NOMO-1 treated with DMSO at 0.1 percent for 48 hours (cell line): ENCODE measurements at regions not wholly inside any gene's neighbourhood (a gene's known extent, or its start where the extent isn't known, plus 50 kb on each side); places are given as distances from the start of the nearest gene placed in this dataset.
"Not testable (repeated sequence)": the region's sequence is repeated elsewhere in the genome, so short reads cannot be mapped to it uniquely, and the experiment has no call there.

Experiments
- DNase-seq: peaks from one replicate; lab custom pipeline; 2025; ENCODE audit not compliant: unreplicated experiment; lab: John Stamatoyannopoulos, UW

DNA sequence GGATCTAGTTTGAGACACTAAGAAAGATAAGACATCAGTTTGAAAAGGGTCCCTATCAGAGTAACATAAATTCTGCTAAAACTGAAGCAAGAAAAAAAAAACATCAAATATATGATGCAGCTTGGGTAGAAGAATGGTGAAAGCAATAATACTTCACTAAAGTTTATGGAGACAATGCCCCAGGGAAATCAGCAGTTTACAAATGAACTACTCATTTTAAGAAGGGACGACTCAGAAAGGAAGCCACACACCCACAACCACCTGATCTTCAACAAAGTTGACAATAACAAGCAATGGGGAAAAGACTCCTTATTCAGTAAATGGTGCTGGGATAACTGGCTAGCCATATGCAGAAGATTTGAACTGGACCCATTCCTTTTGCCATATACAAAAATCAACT lies 143.5 kb downstream of the TPBG start:
- no peak for DNase-seq

DNA sequence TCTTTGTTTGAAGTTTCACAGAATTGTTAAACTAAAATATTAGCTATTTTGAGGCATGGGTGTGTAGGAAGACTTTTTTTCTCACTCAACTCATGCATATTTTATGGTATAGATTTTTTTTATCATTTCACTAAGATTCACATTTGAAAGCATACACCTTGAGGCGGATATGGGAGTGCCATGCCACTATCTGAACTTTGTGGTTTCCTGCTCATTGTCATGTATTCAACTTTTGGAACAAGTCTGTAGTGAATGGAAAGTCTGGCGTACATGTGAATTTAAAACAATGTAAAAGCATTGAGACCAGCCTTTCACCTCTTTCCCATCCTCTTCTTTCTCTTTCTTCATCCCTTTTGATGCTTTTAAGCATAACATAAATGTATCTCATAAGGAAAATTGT lies 147.9 kb downstream of the TPBG start:
- DNase-seq = no peak

DNA sequence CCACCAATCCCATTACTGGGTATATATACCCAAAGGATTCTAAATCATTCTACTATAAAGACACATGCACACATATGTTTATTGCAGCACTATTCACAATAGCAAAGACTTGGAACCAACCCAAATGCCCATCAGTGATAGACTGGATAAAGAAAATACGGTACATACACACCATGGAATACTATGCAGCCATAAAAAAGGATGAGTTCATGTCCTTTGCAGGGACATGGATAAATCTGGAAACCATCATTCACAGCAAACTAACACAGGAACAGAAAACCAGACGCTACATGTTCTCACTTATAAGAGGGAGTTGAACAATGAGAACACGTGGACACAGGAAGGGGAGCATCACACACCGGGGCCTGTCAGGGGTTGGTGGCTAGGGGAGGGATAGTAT lies 154.3 kb downstream of the TPBG start:
- DNase-seq = not testable (repeated sequence)

DNA sequence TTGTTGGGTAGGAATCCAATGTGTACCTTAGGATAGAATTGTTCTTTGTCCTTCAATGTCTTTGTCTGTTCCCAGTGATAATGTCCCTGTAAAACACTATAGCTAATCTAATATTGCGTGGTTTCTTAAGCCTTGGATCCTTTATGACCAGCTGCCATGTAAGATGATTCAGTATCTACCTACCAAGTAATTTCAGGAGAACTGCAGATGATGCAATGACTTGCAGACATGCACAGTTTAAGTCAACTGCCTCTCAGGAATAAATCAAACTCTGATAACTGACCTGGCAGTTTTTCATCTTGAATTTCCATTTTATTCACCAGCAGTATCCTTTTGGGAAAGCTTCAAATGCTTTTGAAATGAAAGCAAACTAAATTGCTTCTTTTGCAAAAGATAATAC lies 157.8 kb downstream of the TPBG start:
- DNase-seq = no peak

DNA sequence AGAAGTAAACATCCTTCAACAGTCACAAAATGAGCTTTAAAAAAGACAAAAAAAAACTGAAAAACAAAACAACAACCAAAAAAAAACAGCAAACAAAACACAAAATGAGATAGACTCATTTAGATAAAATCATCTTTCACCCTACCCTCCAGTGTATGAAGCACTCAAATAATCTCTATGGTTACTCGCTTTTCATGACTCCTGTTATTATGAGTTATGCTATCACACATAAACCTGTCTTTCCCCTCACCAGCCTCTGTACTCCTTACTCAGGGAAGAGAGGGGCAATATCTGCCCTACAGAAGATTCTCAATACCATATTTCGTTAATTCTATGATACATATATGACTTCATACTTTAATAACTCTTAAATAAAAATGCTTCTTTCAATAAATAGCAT lies 158.2 kb downstream of the TPBG start:
- no peak for DNase-seq

DNA sequence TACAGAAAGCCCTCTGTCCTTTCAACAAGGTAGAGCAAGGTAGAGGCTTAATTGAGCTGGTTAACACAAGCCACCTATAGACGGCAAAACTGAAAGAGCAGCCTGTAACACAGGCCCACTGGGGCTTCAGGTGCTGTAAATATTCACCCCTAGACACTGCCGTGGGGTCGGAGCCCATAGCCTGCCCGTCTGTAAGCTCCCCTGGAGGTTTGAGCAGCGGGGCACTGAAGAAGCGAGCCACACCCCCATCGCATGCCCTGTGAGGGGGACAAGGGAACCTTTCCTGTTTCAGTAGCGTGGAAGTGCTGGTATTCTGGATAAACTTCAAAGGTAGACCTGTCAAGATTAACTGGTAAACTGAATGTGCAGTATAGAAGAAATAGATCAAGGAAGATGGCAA lies 160.4 kb downstream of the TPBG start:
- no peak for DNase-seq

DNA sequence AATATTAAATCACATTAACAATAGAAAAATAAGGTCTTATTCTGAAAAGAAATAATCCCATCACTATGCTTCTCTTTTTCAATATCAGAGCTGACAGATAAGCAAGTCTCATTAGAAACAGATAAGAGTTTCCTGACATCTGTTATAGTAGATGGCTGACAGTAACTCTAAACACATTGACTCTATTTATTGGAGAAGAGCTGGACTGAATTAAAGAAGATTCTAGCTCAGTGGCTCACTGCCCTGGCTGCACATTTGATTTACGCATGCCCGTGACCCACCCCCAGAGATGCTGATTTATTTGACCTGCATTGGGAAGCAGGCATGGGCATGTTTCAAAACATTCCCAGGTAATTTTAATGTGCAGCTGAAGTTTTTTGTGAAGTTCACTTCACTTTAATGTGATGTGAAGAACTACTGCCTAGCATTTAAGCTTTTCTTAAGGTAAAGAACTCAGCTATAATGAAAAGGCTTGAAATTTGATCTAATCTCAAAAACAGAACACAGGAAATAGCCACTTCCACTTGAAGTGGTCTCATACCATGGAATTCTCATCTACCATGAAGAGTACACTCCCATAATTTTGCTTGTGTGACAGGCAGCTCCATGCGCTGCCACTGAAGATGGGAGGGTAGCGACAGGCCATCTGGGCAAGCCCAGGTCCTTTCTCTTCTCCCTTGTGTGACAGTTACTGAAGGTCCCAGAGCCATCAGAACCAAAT lies 162.3 kb downstream of the TPBG start:
- no peak for DNase-seq

DNA sequence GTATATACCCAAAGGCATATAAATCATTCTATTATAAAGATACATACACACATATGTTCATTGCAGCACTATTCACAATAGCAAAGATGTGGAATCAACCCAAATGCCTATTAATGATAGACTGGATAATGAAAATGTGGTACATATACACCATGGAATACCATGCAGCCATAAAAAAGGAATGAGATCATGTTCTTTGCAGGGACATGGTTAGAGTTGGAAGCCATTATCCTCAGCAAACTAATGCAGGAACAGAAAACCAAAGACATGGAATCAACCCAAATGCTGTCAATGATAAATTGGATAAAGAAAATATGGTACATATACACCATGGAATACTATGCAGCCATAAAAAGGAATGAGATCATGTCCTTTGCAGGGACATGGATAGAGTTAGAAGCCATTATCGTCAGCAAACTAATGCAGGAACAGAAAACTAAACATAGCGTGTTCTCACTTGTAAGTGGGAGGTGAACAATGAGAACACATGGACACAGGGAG lies 166.4 kb downstream of the TPBG start:
- not testable (repeated sequence) for DNase-seq

DNA sequence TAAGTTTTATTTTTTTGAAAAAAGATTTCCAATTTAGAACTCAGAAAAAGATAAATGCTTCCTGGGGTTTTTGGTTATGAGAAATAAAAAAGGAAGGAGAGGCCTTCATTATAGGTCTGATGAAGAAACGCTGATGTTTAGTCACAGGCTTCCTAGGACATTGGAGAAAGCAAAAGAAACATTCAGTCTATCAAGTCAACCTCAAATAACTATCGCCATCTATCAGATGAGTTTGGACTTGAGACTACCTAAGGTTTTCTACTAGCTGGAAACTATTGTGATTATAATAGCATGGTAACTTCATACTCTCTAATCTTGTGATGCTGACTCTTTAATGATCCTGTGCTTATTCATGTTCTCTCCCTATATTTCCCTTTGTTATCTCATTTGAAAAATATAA lies 171.3 kb downstream of the TPBG start:
- DNase-seq = no peak

DNA sequence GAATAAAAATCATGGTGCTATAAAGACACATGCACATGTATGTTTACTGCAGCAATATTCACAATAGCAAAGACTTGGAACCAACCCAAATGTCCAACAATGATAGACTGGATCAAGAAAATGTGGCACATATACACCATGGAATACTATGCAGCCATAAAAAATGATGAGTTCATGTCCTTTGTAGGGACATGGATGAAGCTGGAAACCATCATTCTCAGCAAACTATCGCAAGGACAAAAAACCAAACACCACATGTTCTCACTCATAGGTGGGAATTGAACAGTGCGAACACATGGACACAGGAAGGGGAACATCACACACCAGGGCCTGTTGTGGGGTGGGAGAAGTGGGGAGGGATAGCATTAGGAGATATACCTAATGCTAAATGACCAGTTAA lies 185.9 kb downstream of the TPBG start:
- not testable (repeated sequence) for DNase-seq

DNA sequence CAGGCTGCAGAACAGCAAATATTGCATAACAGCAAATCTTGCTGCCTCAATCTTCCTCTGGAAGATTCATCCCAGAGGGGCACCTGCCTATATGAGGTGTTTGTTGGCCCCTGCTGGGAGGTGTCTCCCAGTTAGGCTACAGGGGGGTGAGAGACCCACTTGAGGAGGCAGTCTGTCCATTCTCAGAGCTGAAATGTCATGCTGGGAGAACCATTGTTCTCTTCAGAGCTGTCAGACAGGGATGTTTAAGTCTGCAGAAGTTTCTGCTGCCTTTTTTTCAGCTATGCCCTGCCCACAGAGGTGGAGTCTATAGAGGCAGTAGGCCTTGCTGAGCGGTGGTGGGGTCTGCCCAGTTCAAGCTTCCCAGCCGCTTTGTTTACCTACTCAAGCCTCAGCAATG lies 187.7 kb downstream of the TPBG start:
- not testable (repeated sequence) for DNase-seq

DNA sequence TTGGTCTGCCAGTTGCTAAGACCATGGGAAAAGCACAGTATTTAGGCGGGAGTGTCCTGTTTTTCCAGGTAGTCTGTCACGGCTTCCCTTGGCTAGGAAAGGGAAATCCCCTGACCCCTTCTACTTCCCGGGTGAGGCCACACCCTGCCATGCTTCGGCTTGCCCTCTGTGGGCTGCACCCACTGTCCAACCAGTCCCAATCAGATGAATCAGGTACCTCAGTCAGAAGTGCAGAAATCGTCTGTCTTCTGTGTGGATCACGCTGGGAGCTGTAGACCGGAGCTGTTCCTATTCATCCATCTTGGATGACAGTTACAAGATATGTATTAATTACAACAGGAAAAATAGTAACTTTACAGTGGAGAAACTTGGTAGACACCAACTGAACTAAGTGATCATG lies 188.2 kb downstream of the TPBG start:
- no peak for DNase-seq

DNA sequence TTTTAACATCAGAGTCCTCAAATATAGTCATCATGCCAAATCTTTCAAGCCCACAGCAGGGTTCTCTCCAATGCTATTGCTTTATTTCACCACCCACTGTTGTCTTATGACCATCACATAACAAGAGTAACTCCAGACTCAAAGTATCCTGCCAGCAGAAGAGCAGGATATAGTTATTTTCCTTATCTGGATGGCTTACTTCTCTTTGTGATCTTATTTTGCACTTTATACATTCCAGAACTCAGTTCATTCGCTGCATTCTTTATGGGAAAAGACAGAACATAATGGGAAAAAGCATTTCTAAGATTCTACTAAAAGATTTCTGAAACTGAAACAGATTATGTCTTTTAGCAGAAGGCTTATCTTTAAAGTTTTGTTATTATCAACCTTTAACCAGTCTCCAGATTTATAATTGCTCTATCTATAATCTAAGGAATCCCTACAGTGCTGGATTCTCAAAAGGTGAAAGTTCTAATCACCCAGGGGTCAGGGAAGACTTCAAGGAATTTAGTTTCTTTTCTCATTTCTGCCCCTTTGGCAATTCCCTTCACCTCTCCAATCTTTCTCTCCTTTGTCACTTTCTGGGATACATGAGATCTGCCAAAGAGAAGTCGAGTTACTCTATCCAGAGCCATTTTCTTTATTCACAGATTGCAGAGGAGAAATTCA lies 190.4 kb downstream of the TPBG start:
- no peak for DNase-seq

DNA sequence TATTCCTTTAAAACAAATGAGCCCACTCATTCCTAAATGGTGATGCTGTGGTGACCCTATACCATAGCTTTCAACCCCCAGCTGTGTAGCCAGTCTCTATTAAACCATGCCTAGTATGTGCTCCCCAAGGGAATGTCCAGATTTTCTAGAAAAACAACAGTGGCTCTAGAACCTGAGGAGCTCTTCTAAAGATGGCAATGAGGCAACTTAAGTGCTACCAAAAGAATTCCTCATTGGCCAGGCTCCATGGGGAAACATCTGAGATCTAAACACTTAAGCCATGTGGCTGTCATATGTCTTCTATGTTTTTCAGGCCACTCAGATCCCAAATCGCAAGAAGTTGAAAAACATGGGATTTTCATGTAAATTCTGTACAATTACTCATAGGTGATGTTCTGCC lies 191.0 kb downstream of the TPBG start:
- DNase-seq = no peak

DNA sequence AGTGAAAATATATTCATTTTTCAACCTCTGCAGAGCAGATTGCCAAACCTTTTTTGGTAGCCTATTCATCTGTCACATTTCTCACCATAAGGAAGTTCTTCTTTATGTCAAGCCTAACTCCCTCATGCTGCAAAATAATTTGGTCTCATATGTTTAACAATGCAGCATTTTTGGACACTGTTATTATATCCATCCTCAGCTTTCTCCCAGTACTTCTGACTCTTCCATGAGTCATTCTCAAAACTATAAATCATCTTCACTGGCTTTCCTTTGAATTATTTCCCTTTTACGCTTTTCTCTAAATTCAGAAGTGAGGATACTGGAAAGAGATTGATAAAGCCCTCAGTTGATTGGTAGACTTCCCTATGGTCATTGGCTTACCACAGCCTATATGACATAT lies 192.2 kb downstream of the TPBG start:
- no peak for DNase-seq

DNA sequence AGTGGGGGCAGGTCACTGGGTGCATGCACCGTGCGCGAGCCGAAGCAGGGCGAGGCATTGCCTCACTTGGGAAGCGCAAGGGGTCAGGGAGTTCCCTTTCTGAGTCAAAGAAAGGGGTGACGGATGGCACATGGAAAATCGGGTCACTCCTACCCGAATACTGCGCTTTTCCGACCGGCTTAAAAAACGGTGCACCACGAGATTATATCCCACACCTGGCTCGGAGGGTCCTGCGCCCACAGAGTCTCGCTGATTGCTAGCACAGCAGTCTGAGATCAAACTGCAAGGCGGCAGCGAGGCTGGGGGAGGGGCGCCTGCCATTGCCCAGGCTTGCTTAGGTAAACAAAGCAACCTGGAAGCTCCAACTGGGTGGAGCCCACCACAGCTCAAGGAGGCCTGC lies 194.9 kb downstream of the TPBG start:
- DNase-seq = not testable (repeated sequence)

DNA sequence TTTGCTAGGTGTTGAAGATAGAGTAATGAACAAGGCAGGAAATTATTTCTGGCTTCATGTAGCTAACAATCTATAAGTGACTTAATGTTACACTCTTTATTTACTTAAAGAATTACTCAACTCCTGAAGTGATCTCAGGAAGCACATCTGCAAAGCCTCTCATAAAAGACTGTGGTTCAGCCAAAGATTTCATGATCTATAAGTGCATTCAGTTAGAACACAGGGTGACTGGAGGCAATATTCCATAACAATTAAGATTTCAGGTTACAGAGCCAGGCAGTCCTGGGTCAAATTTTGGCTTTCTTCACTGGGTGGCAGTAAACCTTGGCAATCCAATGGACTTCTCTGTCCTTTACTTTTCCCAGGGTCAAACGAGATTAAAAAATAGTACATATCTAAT lies 204.0 kb downstream of the TPBG start:
- no peak for DNase-seq

DNA sequence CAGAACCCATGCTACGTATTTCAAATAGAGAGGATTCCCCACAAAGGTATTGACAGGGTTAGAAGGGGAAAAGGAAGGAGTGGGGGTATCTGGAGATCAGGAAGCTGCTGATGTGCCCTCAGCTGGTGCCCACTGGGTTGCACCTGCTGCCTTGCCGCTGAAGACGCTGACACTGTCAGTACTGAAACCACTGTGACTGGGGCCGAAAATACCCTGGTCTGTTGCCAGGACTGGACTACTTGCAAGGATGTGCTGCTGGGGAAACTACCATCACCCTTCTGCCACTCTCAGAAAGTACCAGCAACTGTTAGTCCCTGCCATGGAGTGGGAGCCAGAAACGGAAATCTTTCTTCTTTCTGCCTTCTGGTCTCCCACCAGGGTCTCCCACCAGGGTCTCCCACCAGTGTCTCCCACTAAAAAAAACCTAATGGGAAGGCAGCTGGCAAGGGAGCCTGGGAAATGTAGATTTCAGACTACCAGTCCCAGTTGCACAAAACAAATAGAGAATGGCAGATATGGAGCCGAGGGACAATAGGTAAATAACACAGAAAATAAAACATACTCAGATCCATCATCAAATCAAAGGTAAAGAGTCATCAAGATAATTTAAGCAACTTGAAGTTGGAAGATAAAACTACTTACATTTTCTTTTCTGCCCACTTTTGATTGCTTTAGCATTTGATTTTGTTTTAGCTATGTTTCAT lies 204.8 kb downstream of the TPBG start:
- DNase-seq = no peak

DNA sequence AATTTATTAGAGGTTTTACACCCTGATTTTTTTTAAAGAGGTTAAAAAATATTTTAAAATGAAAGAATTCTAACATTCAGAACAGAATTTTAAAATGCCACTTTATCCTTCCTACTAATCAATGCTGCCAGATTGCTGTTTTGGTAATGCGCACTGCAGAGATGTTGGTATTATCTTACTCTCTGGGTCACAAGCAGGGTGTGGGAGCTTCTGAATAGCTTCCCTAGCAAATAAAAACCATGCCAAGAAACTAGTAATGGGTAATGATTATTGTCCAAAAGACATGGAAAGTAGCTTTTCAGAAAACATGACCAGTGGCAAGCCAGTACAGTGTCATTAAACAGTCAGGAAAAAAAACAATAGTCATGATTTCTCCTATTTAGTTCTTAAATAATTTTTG lies 205.4 kb downstream of the TPBG start:
- DNase-seq = no peak

DNA sequence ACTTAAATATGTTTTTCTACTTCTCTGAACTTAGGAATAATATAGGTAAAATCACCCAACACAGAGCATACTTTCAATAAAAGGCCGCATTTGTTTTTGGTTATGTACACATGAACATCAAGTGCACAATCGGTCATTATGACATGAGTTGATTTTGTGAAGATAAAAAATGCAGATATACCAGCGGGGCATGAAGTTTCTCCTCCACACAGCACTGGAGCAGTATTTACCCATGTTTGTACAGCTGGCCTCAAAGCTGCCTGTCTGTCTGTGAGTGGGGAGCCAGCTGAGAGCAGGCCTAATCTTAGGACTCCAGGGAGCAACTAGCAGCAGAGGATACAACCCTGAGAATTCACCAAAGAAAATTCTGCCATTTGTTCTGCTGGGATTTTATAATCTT lies 206.5 kb downstream of the TPBG start:
- no peak for DNase-seq

DNA sequence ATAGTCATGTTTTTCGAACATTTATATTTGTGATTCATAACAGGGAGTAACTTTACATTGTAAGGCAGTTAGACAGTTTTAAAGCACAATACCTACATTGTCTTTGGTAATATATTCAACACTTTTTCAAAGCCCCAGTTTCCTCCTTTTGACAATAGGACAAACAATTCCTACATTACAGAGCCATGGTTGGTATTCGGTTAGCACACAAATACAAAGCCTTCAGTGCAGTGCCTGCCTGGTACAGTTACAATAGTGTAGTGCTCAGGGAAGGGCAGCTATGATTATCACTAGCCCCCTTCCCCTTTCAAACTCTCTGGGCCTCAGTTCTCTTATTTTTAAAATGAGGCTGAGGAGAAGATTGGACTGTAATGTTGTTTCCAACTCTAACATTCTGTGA lies 207.8 kb downstream of the TPBG start:
- DNase-seq = no peak
